ENCODE measurements at regions not wholly inside any gene's neighbourhood (a gene's known extent, or its start where the extent isn't known, plus 50 kb on each side); places are given as distances from the start of the nearest gene placed in this dataset.

DNA sequence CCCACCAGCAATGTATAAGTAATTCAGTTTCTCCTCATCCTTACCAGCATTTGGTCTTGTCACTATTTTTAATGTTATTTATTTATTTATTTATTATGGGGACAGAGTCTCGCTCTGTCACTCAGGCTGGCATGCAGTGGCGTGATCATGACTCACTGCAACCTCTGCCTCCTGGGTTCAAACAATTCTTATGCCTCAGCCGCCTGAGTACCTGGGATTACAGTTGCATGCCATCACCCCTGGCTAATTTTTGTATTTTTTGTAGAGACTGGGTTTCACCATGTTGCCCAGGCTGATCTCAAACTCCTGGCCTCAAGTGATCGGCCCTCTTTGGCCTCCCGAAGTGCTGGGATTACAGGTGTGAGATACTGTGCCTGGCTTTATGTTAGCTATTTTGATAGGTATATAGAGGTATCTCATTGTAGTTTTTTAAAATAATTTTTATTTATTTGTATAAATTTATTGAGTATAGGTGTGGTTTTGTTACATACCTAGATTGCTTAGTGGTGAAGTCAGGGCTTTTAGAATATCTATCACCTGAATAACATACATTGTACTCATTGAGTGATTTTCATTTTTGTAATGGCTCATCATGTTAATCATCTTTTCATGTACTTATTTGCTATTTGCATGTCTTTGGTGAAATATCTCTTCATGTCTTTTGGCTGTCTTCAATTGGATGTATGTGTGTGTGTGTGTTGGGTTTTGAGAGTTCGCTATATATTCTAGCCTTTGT is 53.3 kb downstream of the TANC2 start:
- TF ChIP-seq CREB1 (IDR thresholded peaks at IDR 0.05; ENCODE audit: low read depth) (no peak), EP300 (IDR thresholded peaks at IDR 0.05; ENCODE audit: borderline replicate concordance) (no peak), YY1 (IDR thresholded peaks at IDR 0.05; ENCODE audit: low read depth) (no peak), RAD21 (IDR thresholded peaks at IDR 0.05; ENCODE audit: low read depth) (no peak), NFIC (IDR thresholded peaks at IDR 0.05) (no peak), TEAD4 (IDR thresholded peaks at IDR 0.05) (no peak), ZBTB7A (IDR thresholded peaks at IDR 0.05; ENCODE audit: low read depth) (no peak), TAF1 (IDR thresholded peaks at IDR 0.05; ENCODE audit: low read depth) (no peak), EGR1 (IDR thresholded peaks at IDR 0.05) (no peak), CEBPB (IDR thresholded peaks at IDR 0.05) (no peak), TCF12 (IDR thresholded peaks at IDR 0.05; ENCODE audit: low read depth) (no peak), FOXM1 (IDR thresholded peaks at IDR 0.05; ENCODE audit: borderline replicate concordance, low read depth) (no peak)
- TF ChIP-seq, protein P1, sequence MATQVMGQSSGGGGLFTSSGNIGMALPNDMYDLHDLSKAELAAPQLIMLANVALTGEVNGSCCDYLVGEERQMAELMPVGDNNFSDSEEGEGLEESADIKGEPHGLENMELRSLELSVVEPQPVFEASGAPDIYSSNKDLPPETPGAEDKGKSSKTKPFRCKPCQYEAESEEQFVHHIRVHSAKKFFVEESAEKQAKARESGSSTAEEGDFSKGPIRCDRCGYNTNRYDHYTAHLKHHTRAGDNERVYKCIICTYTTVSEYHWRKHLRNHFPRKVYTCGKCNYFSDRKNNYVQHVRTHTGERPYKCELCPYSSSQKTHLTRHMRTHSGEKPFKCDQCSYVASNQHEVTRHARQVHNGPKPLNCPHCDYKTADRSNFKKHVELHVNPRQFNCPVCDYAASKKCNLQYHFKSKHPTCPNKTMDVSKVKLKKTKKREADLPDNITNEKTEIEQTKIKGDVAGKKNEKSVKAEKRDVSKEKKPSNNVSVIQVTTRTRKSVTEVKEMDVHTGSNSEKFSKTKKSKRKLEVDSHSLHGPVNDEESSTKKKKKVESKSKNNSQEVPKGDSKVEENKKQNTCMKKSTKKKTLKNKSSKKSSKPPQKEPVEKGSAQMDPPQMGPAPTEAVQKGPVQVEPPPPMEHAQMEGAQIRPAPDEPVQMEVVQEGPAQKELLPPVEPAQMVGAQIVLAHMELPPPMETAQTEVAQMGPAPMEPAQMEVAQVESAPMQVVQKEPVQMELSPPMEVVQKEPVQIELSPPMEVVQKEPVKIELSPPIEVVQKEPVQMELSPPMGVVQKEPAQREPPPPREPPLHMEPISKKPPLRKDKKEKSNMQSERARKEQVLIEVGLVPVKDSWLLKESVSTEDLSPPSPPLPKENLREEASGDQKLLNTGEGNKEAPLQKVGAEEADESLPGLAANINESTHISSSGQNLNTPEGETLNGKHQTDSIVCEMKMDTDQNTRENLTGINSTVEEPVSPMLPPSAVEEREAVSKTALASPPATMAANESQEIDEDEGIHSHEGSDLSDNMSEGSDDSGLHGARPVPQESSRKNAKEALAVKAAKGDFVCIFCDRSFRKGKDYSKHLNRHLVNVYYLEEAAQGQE (IDR thresholded peaks at IDR 0.05; ENCODE audit: low read depth) = no peak
- TF ChIP-seq, protein P2, sequence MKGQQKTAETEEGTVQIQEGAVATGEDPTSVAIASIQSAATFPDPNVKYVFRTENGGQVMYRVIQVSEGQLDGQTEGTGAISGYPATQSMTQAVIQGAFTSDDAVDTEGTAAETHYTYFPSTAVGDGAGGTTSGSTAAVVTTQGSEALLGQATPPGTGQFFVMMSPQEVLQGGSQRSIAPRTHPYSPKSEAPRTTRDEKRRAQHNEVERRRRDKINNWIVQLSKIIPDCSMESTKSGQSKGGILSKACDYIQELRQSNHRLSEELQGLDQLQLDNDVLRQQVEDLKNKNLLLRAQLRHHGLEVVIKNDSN (IDR thresholded peaks at IDR 0.05) = no peak
- TF ChIP-seq, protein P3, sequence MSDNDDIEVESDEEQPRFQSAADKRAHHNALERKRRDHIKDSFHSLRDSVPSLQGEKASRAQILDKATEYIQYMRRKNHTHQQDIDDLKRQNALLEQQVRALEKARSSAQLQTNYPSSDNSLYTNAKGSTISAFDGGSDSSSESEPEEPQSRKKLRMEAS (IDR thresholded peaks at IDR 0.05) = no peak

GRCh38 chr17:63022567-63022966 is 56.5 kb downstream of the TANC2 start:
- no peak for TF ChIP-seq EGR1 (IDR thresholded peaks at IDR 0.05)
- no peak for TF ChIP-seq TEAD4 (IDR thresholded peaks at IDR 0.05)
- no peak for TF ChIP-seq RAD21 (IDR thresholded peaks at IDR 0.05; ENCODE audit: low read depth)
- no peak for TF ChIP-seq FOXM1 (IDR thresholded peaks at IDR 0.05; ENCODE audit: borderline replicate concordance, low read depth)
- TF ChIP-seq ZBTB7A (IDR thresholded peaks at IDR 0.05; ENCODE audit: low read depth) = no peak
- TF ChIP-seq, protein P1 (IDR thresholded peaks at IDR 0.05; ENCODE audit: low read depth) = no peak
- TF ChIP-seq TAF1 (IDR thresholded peaks at IDR 0.05; ENCODE audit: low read depth) = no peak
- TF ChIP-seq, protein P3 (IDR thresholded peaks at IDR 0.05) = no peak
- no peak for TF ChIP-seq NFIC (IDR thresholded peaks at IDR 0.05)
- TF ChIP-seq CREB1 (IDR thresholded peaks at IDR 0.05; ENCODE audit: low read depth) = no peak
- TF ChIP-seq EP300 (IDR thresholded peaks at IDR 0.05; ENCODE audit: borderline replicate concordance) = no peak
- no peak for TF ChIP-seq CEBPB (IDR thresholded peaks at IDR 0.05)
- no peak for TF ChIP-seq TCF12 (IDR thresholded peaks at IDR 0.05; ENCODE audit: low read depth)
- TF ChIP-seq YY1 (IDR thresholded peaks at IDR 0.05; ENCODE audit: low read depth) = no peak

DNA sequence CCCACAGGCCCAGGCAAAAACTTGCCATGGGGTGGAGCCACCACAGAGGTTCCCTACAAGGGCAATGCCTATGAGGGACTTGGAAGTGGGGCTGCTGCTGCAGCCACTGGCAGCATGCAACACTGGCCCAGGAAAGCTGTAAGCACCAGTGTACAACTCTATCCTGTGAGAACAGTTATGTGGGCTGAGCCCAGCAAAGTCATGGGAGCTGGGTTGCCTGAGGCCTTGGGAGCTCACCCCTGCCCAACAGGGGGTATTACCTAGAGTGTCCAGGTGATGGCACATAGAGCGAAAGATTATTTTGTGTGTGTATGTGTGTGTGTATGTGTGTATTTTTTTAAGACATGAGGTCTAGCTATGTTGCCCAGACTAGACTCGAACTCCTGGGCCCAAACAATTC is 57.0 kb downstream of the TANC2 start:
- no peak for TF ChIP-seq NFIC (IDR thresholded peaks at IDR 0.05)
- TF ChIP-seq ZBTB7A (IDR thresholded peaks at IDR 0.05; ENCODE audit: low read depth) = no peak
- no peak for TF ChIP-seq CEBPB (IDR thresholded peaks at IDR 0.05)
- no peak for TF ChIP-seq RAD21 (IDR thresholded peaks at IDR 0.05; ENCODE audit: low read depth)
- no peak for TF ChIP-seq CREB1 (IDR thresholded peaks at IDR 0.05; ENCODE audit: low read depth)
- TF ChIP-seq YY1 (IDR thresholded peaks at IDR 0.05; ENCODE audit: low read depth) = no peak
- no peak for TF ChIP-seq TEAD4 (IDR thresholded peaks at IDR 0.05)
- TF ChIP-seq, protein P2 (IDR thresholded peaks at IDR 0.05) = no peak
- TF ChIP-seq FOXM1 (IDR thresholded peaks at IDR 0.05; ENCODE audit: borderline replicate concordance, low read depth) = no peak
- no peak for TF ChIP-seq TAF1 (IDR thresholded peaks at IDR 0.05; ENCODE audit: low read depth)
- TF ChIP-seq, protein P1 (IDR thresholded peaks at IDR 0.05; ENCODE audit: low read depth) = no peak
- TF ChIP-seq TCF12 (IDR thresholded peaks at IDR 0.05; ENCODE audit: low read depth) = no peak
- TF ChIP-seq EGR1 (IDR thresholded peaks at IDR 0.05) = no peak
- TF ChIP-seq, protein P3 (IDR thresholded peaks at IDR 0.05) = no peak
- TF ChIP-seq EP300 (IDR thresholded peaks at IDR 0.05; ENCODE audit: borderline replicate concordance) = no peak
